NK-92 (cell line): ENCODE measurements at regions not wholly inside any gene's neighbourhood (a gene's known extent, or its start where the extent isn't known, plus 50 kb on each side); places are given as distances from the start of the nearest gene placed in this dataset.

Source experiments
- DNase-seq: peaks from one replicate; lab custom pipeline; 2025; ENCODE audit not compliant: unreplicated experiment; lab: John Stamatoyannopoulos, UW

- DNase-seq = no peak
Measured at GRCh38 chr4:151951671-151952050, 190.9 kb upstream of the GATB start.

- DNase-seq = no peak
Measured at GRCh38 chr4:151950993-151951670, 190.3 kb upstream of the GATB start.

GRCh38 chr4:151948351-151949016, 187.7 kb upstream of the GATB start:
- DNase-seq = no peak

GRCh38 chr4:151946718-151947117, 185.9 kb upstream of the GATB start:
- DNase-seq = no peak

- no peak for DNase-seq
Measured at GRCh38 chr4:151942971-151943370, 182.2 kb upstream of the GATB start.

- DNase-seq = no peak
Measured at GRCh38 chr4:151940926-151941617, 180.3 kb upstream of the GATB start.

- DNase-seq = no peak
Measured at GRCh38 chr4:151940291-151940690, 179.5 kb upstream of the GATB start.

GRCh38 chr4:151939670-151940069, 178.9 kb upstream of the GATB start:
- no peak for DNase-seq

GRCh38 chr4:151935411-151935810, 174.6 kb upstream of the GATB start:
- no peak for DNase-seq

- no peak for DNase-seq
Measured at GRCh38 chr4:151934766-151935165, 174.0 kb upstream of the GATB start.

GRCh38 chr4:151933122-151933827, 172.5 kb upstream of the GATB start:
- DNase-seq = no peak

GRCh38 chr4:151931563-151931962, 170.8 kb upstream of the GATB start:
- no peak for DNase-seq

- no peak for DNase-seq
Measured at GRCh38 chr4:151930372-151930771, 169.6 kb upstream of the GATB start.

- no peak for DNase-seq
Measured at GRCh38 chr4:151928112-151928511, 167.3 kb upstream of the GATB start.

GRCh38 chr4:151922811-151923210, 162.0 kb upstream of the GATB start:
- no peak for DNase-seq

- DNase-seq = no peak
Measured at GRCh38 chr4:151922306-151922705, 161.5 kb upstream of the GATB start.

- DNase-seq = no peak
Measured at GRCh38 chr4:151921811-151922210, 161.0 kb upstream of the GATB start.

GRCh38 chr4:151921386-151921785, 160.6 kb upstream of the GATB start:
- DNase-seq = no peak

GRCh38 chr4:151917145-151917734, 156.4 kb upstream of the GATB start:
- DNase-seq = no peak

- DNase-seq = no peak
Measured at GRCh38 chr4:151912632-151913031, 151.8 kb upstream of the GATB start.

- DNase-seq = no peak
Measured at GRCh38 chr4:151911970-151912369, 151.2 kb upstream of the GATB start.
